22Rv1 (cell line): ENCODE measurements at regions not wholly inside any gene's neighbourhood (a gene's known extent, or its start where the extent isn't known, plus 50 kb on each side); places are given as distances from the start of the nearest gene placed in this dataset.
"Not testable (repeated sequence)": the region's sequence is repeated elsewhere in the genome, so short reads cannot be mapped to it uniquely, and the experiment has no call there.

Source experiments
- H3K27ac ChIP-seq: fragments of 450-650 bp; 2 replicates; pipeline ENCODE4 v1.5.1; 2017
- ZFX ChIP-seq: fragments of 450-650 bp; IDR thresholded peaks from 2 replicates; pipeline ENCODE4 v1.6.1; 2017; ENCODE audit warnings: antibody characterized with exemption, borderline replicate concordance
- TF ChIP-seq, protein P1 (sequence below): fragments of 450-650 bp; IDR thresholded peaks from 2 replicates; pipeline ENCODE4 v1.5.1; 2017; ENCODE audit warnings: mild to moderate bottlenecking

- H3K27ac ChIP-seq: no peak overlapping the region
- TF ChIP-seq, protein P1, sequence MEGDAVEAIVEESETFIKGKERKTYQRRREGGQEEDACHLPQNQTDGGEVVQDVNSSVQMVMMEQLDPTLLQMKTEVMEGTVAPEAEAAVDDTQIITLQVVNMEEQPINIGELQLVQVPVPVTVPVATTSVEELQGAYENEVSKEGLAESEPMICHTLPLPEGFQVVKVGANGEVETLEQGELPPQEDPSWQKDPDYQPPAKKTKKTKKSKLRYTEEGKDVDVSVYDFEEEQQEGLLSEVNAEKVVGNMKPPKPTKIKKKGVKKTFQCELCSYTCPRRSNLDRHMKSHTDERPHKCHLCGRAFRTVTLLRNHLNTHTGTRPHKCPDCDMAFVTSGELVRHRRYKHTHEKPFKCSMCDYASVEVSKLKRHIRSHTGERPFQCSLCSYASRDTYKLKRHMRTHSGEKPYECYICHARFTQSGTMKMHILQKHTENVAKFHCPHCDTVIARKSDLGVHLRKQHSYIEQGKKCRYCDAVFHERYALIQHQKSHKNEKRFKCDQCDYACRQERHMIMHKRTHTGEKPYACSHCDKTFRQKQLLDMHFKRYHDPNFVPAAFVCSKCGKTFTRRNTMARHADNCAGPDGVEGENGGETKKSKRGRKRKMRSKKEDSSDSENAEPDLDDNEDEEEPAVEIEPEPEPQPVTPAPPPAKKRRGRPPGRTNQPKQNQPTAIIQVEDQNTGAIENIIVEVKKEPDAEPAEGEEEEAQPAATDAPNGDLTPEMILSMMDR: no peak
- TF ChIP-seq ZFX: no peak
Measured at GRCh38 chr4:187118602-187119120, 395.0 kb upstream of the FAT1 start.

DNA sequence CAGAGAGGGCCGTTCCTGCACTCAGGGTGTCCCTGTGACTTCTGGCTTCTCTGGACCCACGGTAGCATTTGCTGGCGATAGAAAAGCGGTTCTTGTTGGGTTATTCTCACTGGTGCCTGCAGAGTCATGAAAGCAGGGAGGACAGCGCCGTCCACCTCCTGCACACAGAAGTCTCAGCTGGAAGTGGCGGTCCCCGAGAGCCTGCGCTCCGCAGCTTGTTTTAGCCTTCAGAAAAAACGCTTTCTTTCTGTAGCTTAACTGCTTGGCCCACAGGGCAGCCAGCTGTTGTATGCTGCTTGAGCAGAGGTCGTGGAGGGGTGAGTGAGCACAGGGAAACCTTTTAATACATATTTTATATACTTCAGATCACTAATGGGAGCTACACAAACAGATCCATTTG, 400.7 kb upstream of the FAT1 start:
- no peak for TF ChIP-seq ZFX
- TF ChIP-seq, protein P1: no peak
- no peak overlapping the region for H3K27ac ChIP-seq

DNA sequence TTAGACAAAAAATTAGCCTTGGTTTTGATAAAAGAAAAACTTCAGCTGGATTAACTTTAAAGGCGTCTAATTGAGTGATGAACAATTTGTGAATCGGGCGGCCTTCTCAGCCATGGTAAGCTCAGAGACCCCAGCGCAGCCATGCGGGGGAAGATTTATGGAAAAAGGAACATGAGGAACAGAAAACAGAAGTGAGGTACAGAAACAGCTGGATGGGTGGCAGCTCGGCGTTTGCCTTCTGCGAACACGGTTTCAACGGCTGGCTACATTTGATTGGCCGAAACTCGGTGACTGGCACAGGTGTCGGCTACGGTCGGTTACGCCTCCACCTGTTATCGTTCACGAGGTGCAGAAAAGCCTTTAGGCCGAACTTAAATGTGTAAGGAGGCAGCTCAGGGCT, 401.4 kb upstream of the FAT1 start:
- H3K27ac ChIP-seq: no peak overlapping the region
- no peak for TF ChIP-seq ZFX
- TF ChIP-seq, protein P1: no peak

DNA sequence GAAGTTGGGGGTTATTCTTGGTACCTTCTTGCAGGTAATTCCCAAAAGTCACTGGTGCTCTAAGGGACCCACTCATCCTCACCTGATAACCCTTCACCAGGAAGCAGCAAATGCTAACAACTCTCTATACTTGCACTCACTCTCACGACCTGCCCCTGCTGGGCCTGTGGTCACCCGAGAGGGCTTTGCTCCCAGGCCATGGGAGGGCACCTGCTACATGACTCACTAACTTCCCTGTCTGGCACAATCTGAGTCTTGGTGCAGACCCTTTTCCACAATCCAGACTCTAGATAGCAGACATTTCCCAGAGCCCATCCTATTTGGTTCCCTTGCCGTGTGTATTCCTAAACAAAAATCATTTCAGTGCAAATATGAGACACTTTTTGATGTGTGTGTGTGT, 403.8 kb upstream of the FAT1 start:
- no peak overlapping the region for H3K27ac ChIP-seq
- no peak for TF ChIP-seq ZFX
- TF ChIP-seq, protein P1: no peak

DNA sequence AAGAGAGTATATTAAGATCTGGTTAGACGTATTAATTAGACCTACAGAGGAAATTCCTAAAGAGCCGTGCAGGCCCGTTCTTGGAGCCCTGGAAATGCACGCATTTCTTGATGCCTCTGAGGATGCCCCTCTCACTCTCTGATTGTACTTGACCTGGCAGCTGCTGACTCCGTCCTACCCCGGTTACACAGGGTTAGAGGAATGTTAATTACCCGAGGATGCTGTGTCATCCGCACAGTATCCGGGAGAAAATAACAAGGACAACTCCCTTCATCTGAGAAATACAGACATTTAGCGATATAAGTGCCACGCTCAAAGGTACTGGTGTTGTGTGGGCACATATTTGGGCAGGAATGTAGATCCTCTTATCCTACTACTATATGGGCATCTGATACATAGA, 404.6 kb upstream of the FAT1 start:
- no peak overlapping the region for H3K27ac ChIP-seq
- TF ChIP-seq ZFX: no peak
- TF ChIP-seq, protein P1: no peak

GRCh38 chr4:187128976-187129375, 405.3 kb upstream of the FAT1 start:
- no peak overlapping the region for H3K27ac ChIP-seq
- TF ChIP-seq, protein P1: no peak
- no peak for TF ChIP-seq ZFX

- H3K27ac ChIP-seq: not testable (repeated sequence)
Measured at GRCh38 chr4:187131826-187132225, 408.2 kb upstream of the FAT1 start.

DNA sequence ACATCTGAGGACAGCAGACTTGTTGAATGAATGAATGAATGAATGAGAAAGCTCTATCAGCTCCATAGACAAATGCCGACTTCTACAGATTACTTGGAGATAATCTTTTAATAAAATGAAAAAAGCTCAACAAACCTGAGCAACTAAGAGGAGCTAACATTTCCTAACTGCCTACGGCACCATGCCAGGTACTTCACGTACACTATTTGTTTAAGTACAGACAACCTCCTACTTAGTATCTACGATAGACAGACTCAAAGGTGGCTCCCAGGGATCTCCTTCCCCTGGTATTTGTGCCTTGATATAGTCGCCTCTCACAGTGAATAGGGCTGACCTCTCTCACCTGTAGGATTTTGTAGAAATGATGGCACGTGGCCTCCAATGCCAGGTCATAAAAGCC, 412.2 kb upstream of the FAT1 start:
- no peak overlapping the region for H3K27ac ChIP-seq
- TF ChIP-seq, protein P1: no peak
- TF ChIP-seq ZFX: no peak
